ENCODE measurements at regions not wholly inside any gene's neighbourhood (a gene's known extent, or its start where the extent isn't known, plus 50 kb on each side); places are given as distances from the start of the nearest gene placed in this dataset.

DNA sequence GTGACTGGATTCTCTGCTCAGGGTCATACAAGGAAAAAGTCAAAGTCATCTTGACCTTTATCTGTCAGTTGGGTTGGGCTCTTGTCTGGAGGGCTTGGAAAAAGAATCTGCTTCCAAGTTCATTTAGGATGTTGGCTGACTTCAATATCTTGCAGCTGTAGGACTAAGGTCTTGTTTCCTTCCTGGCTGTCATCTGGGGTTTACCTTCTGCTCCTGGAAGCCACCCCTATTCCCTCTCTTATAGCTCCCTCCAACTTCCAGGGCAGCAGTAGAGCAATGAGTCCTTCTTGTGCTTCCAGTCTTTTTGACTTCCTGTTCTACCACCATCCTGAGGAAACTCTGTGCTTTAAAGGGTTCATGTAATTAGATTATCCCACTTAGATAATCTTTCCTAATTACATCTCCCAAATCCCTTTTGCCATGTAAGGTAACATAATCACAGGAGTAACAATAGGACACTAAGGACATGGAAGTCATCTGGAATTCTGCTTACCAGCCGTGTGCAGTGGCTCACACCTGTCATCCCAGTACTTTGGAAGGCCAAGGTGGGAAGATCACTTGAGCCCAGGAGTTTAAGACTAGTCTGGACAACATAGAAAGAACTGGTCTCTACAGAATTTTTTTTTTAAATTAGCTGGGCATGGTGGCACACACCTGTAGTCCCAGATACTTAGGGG, 170.7 kb upstream of the KITLG start:
- TF ChIP-seq POLR2AphosphoS5 (IDR thresholded peaks at IDR 0.05) (no peak), EP300 (conservative IDR thresholded peaks at IDR 0.05; ENCODE audit: poor library complexity, severe bottlenecking) (no peak), MXI1 (conservative IDR thresholded peaks at IDR 0.05; ENCODE audit: poor library complexity, severe bottlenecking) (no peak), RAD21 (conservative IDR thresholded peaks at IDR 0.05) (no peak), EZH2 (IDR thresholded peaks at IDR 0.05; ENCODE audit: borderline replicate concordance, insufficient read depth, low read length, poor library complexity, severe bottlenecking) (no peak)
- TF ChIP-seq, protein P1, sequence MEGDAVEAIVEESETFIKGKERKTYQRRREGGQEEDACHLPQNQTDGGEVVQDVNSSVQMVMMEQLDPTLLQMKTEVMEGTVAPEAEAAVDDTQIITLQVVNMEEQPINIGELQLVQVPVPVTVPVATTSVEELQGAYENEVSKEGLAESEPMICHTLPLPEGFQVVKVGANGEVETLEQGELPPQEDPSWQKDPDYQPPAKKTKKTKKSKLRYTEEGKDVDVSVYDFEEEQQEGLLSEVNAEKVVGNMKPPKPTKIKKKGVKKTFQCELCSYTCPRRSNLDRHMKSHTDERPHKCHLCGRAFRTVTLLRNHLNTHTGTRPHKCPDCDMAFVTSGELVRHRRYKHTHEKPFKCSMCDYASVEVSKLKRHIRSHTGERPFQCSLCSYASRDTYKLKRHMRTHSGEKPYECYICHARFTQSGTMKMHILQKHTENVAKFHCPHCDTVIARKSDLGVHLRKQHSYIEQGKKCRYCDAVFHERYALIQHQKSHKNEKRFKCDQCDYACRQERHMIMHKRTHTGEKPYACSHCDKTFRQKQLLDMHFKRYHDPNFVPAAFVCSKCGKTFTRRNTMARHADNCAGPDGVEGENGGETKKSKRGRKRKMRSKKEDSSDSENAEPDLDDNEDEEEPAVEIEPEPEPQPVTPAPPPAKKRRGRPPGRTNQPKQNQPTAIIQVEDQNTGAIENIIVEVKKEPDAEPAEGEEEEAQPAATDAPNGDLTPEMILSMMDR (IDR thresholded peaks at IDR 0.05; ENCODE audit: poor library complexity, severe bottlenecking) = no peak
- TF ChIP-seq, protein P2, sequence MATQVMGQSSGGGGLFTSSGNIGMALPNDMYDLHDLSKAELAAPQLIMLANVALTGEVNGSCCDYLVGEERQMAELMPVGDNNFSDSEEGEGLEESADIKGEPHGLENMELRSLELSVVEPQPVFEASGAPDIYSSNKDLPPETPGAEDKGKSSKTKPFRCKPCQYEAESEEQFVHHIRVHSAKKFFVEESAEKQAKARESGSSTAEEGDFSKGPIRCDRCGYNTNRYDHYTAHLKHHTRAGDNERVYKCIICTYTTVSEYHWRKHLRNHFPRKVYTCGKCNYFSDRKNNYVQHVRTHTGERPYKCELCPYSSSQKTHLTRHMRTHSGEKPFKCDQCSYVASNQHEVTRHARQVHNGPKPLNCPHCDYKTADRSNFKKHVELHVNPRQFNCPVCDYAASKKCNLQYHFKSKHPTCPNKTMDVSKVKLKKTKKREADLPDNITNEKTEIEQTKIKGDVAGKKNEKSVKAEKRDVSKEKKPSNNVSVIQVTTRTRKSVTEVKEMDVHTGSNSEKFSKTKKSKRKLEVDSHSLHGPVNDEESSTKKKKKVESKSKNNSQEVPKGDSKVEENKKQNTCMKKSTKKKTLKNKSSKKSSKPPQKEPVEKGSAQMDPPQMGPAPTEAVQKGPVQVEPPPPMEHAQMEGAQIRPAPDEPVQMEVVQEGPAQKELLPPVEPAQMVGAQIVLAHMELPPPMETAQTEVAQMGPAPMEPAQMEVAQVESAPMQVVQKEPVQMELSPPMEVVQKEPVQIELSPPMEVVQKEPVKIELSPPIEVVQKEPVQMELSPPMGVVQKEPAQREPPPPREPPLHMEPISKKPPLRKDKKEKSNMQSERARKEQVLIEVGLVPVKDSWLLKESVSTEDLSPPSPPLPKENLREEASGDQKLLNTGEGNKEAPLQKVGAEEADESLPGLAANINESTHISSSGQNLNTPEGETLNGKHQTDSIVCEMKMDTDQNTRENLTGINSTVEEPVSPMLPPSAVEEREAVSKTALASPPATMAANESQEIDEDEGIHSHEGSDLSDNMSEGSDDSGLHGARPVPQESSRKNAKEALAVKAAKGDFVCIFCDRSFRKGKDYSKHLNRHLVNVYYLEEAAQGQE (IDR thresholded peaks at IDR 0.05; ENCODE audit: borderline replicate concordance) = no peak
